Left colon (tissue), 2 donors: ENCODE measurements at regions not wholly inside any gene's neighbourhood (a gene's known extent, or its start where the extent isn't known, plus 50 kb on each side); places are given as distances from the start of the nearest gene placed in this dataset.
"Not testable (repeated sequence)": the region's sequence is repeated elsewhere in the genome, so short reads cannot be mapped to it uniquely, and the experiment has no call there.

ENCODE experiments used
- ATAC-seq: fragments of 200-7000 bp; cut with Tn5 transposase; one replicate; pipeline ENCODE4 v1.9.1; 2020; ENCODE audit warnings: mild to moderate bottlenecking, moderate library complexity
- DNase-seq, 2 donors: peaks; one replicate each; pipeline ENCODE4 v3.0.0-alpha.2; 2020
- intact Hi-C, 2 donors: fragments of 100-400 bp; cut with DNase I in 1 of 2; cut with micrococcal nuclease in 1 of 2; formaldehyde crosslinking; loops; one replicate each; pipeline versions ENCODE4 v1.11.2 to v1.14.0; 2022; cut with DNase I, micrococcal nuclease
- donor health status: DM: no; HTN: no; CAD: no.
- donor health status: DM: yes; HTN: yes; CAD: no.

DNA sequence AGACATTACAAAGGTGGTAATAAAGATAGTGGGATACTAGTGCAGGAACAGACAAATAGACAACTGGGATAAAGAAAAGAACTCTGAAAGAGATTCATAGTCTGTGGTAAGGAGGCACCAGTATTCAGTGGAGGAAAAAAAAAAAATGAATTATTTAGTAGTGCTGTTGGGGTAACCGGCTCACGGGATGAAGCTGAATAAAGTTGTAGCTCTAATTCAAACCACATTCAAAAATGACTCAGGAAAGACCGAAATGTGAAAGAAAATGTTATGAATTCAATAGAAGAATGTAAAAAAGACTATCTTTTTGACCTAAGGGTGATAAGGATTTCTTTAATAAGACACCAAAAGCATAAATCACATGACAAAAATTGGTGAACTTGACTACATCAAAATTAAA, 83.1 kb upstream of the HABP2 start:
- DNase-seq (no peak), ATAC-seq (no peak)
- intact Hi-C loops = no loop called here

DNA sequence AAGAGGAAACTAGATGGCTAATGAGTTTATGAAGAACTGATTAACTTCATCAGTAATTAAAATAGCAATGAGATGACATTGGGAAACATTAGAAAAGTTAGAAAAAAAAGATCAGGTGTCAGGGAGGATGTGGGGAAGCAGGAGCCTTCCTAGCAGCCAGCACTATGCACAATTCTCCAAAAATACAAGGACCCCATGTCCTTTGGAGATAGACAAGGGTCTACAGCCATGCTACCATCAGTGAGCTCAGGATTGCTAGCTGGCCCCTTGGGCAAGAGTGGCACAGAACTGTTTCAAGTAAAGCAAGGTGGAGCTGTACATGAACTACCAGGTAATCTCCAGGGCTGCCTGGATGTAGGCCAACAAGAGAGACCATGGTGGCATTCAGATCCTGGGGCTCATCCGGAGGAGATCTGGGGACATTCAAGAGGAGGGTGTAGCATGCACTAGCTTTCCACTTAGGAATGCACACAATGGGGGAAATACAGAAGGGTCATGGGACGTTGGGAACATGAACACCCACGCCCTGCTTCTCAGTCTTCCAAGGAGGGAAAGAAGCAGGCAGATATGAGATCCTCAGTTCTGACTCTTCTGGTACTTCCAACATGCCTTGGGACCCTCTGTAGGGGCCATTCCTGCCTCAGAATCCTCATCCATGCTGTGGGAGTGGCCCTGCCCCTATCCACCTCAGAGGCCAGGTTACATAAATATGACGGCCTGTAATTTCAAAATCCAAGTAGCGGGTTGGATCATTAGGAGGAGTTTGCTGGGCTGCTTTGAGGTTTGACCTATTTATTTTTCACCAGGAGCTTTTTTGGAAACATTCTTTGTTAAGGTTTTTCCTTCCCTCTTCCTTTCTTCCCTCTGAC, 82.2 kb upstream of the HABP2 start:
- no peak for DNase-seq
- intact Hi-C loops = no loop called here
- no peak for ATAC-seq

DNA sequence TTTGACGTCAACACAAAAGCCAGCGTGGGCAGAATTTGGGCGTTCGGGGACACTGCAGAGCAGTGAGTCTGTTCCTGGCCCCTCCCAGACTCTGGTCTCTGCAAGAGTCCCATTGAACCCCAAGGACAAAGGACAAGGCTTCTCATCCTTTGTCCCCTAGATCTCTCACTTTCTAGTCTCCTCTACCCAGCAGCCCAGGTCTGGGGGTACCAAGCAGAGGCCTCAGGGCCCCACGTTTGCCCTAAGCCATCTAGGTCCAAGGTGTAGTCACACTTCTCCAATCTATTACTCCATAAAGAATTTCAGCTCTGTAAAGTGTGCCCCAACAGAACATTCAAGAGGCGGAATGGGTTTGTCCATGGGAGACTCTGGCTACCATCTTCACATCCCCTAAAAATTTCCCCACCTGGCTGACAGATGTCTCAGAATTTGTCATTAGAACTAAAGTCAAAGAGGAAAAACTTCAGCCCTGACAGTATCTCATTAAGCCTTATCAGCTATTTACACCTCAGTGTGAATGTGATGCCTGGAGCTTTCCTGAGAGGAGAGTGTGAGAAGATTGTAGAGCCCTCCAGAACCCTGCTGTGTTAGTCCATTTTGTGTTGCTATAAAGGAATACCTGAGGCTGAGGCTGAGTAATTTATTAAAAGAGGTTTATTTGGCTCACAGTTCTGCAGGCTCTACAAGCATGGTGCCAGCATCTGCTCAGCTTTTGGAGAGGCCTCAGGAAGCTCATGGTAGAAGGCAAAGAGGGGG, 81.4 kb upstream of the HABP2 start:
- intact Hi-C loops = no loop called here
- DNase-seq (no peak), ATAC-seq (no peak)

DNA sequence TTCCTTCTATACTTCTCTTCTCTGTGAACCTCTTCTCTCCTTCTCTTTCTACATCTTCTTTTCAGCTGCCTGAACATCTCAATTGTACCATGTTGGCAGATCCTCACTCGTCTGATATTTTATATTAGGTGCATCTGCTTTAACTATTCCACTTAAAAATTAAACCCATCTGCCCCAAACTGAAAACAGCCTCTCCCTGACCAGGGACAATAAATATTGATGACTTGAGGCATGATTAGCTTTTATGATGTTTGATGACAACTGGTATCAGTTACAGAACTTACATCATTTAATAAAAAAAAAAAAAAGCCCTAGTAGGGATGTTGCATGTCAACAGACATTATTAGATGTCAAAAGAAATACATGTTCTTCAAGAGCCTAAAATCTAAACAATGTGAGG, 79.8 kb upstream of the HABP2 start:
- no peak for ATAC-seq
- intact Hi-C loops = no loop called here

DNA sequence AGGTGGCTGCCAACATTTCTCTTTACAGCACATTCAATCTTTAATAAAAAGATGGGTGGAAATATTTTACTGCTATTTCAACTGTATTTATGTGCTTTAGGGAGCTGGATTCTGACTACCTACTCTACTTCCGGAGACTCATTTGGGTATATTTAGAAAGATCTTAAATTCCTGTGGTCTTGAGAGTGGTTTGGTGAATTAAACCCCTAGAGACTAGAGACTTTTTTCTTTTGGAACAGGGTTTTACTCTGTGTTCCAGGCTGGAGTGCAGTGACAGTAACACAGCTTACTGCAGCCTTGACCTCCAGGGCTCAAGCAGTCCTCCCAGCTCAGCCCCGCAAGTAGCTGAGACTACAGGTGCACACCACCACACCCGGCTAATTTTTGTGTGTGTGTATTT, 79.0 kb upstream of the HABP2 start:
- DNase-seq (no peak), ATAC-seq (no peak)
- intact Hi-C loops = no loop called here

More for the DNA sequence above, 79.8 kb upstream of the HABP2 start:
- DNase-seq = no peak

DNA sequence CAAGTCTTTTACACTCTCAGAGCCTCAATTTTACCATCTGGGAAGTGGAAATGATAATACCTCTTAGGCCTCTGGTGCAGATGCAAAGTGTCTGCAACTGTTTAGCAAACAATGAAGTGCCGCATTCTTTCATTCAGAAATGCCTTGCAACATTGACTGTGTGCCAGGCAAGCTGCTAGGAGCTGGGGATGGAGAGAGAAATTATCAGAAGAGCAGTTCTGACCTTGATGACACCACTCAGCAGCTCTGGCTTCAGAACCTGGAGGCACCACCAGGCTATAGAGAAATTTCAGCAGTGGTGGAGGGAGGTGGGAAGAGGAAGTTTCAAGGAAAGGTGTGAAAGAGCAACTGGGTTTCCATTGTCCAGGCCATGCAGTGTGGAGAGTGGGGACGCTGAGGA, 78.1 kb upstream of the HABP2 start:
- no peak for DNase-seq
- intact Hi-C loops = no loop called here
- ATAC-seq = no peak

DNA sequence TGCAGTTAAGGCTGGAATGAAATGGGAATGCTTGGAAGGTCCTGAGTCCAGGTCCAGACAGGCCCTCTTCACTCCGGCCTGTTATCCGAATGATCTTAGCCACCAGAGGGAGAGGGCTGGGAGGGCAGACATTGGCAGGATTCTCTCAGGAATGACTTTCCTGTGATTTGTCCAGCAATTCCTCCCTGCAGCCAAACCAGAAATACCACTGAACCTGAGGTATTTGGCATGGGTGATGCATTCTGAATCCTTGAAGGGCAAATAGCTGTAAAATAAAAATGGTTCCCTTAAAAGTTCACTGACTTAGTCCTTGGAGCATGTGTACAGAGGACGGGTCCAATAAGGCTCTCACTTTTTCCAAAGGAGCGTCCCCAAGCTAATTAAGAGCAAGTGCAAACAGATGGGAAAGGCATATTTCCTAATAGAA, 77.5 kb upstream of the HABP2 start:
- no peak for ATAC-seq

DNA sequence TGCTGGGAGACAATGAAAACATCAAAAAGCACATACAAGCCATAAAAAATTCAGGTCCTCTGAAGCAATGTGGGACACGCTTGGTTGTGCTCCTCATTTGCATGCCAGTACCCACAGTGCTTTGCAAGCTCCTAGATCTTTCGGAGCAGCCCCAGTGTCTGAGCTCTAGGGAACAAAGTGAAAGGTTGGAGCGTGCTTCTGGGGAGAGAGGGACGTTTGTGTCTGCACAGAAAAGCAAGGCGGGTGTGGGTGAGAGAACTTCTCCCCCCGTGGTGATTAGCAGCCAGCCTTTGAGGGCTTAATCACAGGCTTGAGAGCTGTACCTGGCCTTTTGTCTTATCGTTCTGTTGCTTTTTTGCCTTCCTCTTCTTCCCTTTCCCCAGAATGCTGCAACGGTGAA, 76.7 kb upstream of the HABP2 start:
- intact Hi-C loops = no loop called here
- ATAC-seq = no peak
- no peak for DNase-seq

More for the DNA sequence above, 77.5 kb upstream of the HABP2 start:
- no peak for DNase-seq
- intact Hi-C loops = no loop called here

DNA sequence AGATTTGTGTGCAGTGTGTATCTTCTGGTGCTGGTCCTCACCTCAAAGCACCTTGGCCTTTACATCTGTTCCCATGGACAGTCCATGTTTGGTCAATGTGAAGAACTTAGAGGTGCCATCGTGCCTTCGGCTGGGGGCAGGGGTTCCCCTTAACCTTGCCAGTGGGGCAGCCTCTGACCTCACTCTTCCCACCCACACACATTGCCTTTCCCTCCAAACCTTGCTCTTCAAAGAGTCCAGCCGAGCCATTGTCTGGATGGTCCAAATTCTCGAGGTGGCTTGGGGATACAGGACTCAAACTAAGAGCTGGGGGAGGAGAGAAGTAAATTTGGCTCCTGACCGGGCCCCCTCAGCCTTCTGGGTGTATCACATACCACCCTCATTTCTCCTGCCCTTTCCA, 76.2 kb upstream of the HABP2 start:
- intact Hi-C loops = no loop called here
- DNase-seq = no peak
- ATAC-seq = no peak

DNA sequence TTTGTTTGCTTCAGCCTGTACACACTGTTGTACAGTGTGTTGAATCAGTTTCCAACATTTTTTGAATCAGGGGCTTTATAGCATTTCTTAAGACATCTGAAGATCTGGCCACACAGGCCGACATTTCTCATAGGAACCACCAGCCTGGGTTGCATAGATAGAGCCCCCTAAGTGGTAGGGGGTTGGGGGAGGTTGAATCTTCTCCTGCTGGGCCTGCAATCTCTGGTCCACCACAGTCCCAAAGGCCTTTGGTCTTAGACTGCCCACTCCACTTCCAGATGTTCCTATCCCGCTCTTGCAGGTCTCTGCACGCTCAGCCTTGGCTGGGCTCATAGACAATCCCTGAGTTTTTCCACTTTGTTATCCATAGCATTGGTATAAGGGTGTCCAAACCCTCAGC, 75.4 kb upstream of the HABP2 start:
- DNase-seq = no peak
- intact Hi-C loops = no loop called here
- ATAC-seq = no peak

DNA sequence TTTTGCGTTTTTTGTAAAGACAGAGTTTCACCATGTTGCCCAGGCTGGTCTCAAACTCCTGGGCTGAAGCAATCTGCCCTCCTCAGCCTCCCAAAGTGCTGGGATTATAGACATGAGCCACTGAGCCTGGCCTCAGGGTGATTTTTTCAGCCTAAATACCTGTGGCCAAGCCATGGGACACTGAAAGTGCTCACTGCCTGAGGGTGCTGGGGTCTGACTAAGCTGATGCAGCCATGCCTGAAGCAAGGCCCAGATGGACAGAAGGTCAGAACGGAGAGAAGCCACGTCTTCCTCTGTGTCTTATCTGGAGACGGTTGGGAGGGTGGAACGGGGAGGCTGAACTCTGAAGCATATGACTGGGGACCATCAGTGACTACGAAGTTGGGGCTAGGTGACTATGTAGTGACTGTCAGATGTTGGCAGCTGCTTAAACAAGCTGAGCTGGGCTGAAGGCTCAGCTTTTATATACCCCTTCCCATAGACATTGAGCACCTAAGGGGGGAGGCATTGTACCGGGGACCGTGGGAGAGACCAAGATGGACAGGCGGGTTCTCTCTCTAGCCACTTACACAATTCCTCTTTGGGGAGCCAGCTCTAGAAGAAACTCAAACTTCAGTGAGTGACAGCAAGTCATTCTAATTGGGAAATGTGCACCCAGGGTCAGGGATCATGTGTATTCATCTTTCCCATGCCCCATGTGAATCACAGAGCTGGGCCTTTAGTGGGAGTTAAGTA, 73.3 kb upstream of the HABP2 start:
- DNase-seq = no peak
- intact Hi-C loops = no loop called here
- no peak for ATAC-seq

DNA sequence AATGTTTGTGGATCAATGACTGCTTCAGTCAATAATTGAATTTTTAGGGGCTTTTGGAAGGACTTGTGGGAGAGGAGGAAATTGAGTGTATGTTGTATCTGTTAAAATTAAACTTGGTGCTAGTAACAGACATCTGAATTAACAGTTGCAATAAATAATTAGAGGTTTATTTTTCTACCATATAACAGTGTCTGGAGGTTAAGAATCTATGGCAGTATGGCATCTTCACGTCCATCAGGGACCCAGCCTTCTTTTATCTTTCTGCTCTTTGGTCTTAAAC, 72.8 kb upstream of the HABP2 start:
- DNase-seq (no peak), ATAC-seq (no peak)
- intact Hi-C loops = no loop called here

DNA sequence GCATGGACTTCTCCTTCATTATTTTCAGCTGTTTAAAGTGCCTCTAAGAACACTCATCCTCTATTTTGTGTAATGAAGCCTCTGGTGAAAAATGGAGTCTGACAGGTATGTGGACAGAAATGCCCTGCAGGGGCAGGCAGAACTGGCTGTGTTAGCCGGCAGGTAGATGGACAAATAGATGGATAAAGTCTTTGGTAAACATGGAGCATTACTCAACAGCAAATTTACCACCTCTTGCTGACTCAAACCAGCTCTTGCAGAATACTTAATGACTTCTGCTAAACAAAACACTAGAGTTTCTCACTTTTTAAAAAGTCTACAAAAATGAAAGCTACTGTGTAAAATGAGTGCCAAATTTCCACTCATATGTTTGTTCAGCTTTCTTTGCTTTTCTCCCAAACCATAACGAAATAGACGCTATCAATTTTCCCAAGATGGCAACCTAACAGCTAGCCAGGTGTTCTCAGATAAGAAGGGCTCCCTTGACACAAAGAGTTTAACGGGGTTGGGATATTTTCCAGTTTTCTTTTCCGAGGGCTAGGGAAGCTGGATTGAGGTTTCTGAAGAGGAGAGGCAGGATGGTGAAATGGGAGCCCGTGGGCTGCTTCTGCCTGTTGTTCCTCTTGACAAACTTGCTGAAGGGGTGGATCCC, 71.9 kb upstream of the HABP2 start:
- DNase-seq = no peak
- no peak for ATAC-seq
- intact Hi-C loops = no loop called here

DNA sequence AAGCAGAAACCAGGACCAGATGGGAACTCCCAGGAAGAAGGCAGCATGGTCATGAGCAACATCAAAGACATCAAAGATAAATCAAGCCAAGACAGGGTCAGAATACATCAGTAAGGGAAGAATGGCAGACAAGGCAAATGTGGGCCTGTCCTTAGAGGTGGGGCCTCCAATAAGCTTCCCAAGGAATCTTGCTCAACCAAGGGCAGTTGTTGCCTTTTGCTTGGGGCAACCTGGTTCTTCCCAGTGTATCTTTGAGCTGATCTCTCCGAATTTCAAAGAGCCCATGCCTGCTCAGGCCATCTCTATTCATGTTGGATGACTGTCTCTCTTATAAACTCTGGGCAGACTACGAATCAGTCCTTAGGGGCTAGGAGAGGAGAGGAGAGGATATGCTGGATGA, 68.4 kb upstream of the HABP2 start:
- DNase-seq (no peak), ATAC-seq (no peak)
- intact Hi-C loops = no loop called here

DNA sequence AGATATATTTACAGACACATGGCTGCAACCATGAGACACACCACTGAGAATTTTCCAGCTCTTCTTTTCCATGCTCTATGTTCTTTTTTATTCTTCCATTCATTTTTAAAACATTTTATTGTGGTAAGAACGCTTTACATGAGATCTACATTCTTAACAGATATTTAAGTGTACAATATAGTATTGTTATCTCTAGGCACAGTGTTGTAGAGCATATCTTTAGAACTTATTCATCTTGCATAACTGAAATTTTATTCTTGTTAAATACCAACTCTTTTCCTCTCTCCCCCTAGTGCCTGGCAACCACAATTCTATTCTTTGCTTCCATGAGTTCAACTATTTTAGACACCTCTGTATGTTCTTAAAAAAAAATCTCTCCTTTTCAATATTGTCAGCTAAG, 67.1 kb upstream of the HABP2 start:
- no peak for DNase-seq
- ATAC-seq = no peak
- intact Hi-C loops = no loop called here

DNA sequence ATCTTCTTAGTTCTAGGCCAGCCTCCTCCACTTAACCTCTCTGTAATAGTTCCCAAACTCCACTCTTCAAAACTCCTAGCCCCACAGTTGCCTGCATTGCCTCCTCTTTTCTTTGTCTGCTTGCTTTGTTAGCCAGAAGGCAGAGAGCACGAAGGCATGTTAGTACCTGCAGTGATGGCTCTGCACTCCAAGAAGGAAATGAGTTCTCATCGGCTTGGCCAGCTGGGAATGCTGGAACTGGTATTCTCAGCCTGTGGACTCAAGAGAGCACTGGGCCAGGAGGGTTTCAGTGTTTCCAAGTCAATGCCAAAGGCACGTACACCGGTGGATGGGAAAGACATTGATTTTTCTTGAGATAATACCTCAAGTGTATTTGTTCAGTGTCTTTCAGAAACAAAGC, 66.3 kb upstream of the HABP2 start:
- DNase-seq (no peak), ATAC-seq (no peak)
- intact Hi-C loops = no loop called here

DNA sequence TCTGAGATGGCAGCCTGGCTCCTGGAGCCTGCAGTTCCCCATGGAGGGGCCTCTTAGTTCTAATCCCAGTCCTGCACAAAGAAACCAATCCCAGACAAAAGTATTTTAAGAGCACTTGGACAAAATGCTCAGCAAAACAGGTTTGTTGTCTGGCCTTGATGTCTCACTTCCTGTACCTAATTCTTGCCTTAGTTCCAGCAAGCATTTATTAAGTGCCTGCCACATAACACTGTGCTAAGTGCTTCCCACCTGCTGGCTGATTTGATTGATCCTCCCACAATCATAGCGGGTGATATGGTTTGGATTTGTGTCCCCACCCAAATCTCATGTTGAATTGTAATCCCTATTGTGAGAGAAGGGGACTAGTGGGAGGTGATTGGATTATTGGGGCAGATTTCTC, 65.7 kb upstream of the HABP2 start:
- ATAC-seq (no peak), DNase-seq (no peak)
- intact Hi-C loops = no loop called here

DNA sequence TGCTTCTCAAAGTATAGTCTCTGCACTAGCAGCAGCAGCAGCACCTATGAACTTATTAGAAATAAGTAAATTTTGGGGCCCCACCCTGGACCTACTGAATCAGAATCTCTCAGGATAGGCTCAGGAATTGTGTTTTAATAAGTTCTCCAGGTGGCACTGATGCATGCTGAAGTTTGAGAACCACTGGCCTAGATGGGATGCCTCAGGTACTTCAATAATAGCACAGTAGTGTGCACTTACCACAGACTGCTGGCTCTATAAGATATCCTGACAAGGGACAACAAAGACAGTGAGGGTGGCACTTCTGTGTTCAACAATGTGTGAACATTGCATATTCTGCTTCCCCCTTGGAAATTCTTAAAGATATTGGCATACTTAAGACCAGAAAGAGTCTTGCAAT, 64.7 kb upstream of the HABP2 start:
- DNase-seq (no peak), ATAC-seq (no peak)
- intact Hi-C loops = no loop called here

DNA sequence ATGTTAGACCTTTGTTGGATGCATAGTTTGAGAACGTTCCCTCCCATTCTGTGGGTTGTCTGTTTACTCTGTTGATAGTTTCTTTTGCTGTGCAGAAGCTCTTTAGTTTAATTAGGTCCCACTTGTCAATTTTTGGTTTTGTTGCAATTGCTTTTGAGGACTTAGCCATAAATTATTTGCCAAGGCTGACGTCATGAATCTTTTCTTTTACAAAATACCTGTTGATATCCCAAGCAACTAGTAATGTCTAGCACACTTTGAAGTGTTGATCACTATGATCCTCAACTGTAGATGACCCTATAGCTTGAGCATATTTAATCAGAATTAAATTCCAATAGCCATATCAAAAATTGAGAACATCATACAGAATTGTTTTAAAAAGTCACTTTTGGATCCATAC, 63.3 kb upstream of the HABP2 start:
- DNase-seq, intact Hi-C loops, ATAC-seq: not testable (repeated sequence)
